HG02938 (cell line): ENCODE measurements at regions not wholly inside any gene's neighbourhood (a gene's known extent, or its start where the extent isn't known, plus 50 kb on each side); places are given as distances from the start of the nearest gene placed in this dataset.

ENCODE experiments used
- ATAC-seq: cut with Tn5 transposase; IDR thresholded peaks from one replicate; pipeline ENCODE4 v1.9.1; 2021; ENCODE audit warnings: mild to moderate bottlenecking, moderate library complexity; ENCODE audit not compliant: unreplicated experiment

GRCh38 chrX:23223169-23223568 is 111.5 kb upstream of the PTCHD1 start:
- no peak for ATAC-seq

DNA sequence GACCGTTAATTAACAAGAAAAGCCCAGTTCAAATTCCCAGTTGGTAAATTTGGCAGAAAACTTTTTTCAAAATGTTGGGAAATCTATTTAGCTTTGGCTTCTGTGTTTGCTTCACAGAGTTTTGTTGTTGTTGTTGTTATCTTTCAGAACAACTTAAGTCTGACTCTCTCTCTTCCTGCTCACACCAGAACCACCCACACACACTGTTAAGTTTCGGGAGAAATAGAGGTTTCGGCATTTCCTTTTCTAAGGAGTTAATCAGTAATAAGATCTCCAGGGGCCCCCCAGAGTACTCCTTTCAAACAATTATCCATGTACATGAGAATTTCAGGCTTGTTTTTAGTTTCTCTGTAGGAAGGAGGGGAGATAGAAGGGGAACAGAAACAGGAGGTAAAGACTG is 106.2 kb upstream of the PTCHD1 start:
- ATAC-seq = no peak

DNA sequence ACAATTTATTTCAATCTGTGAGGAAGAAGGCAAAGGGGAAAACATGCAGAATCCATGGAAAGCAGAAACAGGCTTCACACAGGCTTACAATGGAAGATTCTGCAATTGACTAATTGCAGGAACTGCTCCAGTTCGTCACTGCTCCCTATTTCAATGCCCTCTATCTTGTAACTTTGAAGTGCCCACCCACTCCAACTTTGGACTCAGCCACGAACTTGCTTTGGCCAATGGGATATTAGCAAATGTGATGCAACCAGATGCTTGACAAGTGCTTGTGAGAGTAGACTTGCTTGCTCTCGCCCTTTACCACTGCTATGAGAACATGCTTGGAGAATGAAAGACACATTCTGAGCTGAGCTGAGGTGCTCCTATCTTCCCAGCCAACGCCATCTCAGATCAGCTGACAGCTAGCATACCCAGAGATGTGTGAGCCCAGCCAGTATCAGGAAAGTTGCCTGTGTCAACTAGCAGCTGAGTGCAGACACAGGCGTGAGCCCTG is 105.7 kb upstream of the PTCHD1 start:
- ATAC-seq = no peak

DNA sequence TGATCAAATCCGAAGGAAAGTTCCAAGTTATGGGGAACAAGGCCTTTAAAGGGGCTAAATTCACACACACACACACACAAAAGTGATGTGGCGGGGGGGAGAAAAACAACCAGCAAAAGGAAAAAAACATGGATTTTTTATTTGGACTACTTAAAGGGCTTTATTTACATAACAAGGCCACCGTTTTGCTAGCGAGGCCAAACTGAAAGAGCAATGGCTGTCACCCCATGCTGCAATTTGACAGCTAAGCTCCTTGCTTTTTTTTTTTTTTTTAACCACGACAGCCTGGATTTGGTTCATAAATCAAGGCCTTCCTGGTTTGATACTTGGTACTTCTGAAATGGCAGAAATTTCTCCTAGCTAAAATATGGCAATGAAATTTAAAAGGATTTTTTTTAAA is 99.6 kb upstream of the PTCHD1 start:
- ATAC-seq = no peak

- no peak for ATAC-seq
These were observed 88.6 kb upstream of the PTCHD1 start for GRCh38 chrX:23246001-23246400.

GRCh38 chrX:23248187-23248586 is 86.5 kb upstream of the PTCHD1 start:
- no peak for ATAC-seq

DNA sequence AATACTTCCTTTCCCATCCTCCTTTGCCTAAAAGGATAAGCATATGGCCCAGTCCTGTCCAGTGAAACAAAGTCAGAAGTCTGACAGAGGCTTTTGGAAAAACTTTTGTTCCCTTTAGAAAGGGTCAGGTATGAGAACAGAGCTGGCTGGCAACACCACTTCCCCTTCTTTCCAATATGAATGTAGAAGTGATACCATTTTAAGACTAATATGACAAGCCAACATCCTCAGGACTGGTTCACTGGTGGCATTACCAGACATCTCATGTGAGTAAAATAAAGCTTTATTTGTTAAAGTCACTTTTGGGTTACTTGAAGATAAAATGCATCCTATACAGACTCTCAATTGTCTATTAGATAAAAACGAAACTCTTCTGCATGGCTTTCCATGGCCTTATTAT is 83.6 kb upstream of the PTCHD1 start:
- ATAC-seq = no peak

DNA sequence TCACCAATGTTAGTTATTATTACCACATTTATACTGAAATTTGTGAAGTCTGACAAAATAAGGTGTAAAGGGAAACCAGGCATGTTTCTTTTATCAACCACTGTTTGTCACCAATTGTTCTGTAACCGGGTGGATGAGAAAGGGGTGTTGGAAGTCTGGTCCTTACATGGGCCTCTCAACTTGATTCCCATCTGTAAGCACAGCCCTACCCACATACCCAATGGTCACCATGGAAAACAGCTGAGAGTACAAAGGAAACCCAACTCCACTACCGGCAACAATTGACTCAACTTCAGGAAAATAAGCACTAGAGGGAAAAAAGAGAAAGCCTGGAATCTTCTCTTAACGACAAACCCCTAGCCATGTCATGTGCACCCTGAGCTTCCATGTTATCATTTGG is 70.8 kb upstream of the PTCHD1 start:
- no peak for ATAC-seq

DNA sequence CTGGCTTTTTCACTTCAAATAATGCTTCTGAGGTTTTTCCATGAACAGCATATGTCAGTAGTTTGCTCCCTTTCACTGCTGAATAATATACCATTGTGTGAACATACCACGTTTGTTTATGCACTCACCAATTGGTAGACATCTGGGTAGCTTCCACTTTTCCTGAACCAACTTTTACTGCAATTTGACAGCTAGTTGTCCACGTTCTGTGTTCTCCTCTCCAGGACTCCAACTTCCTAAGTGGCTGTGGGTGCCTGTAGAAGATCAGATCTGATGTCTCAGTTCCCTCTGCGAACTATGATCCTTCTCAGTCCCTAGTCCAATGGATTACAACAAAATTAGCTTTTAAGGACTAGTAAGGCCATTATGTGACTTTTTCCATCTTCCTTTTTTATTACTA is 64.7 kb upstream of the PTCHD1 start:
- ATAC-seq = no peak

DNA sequence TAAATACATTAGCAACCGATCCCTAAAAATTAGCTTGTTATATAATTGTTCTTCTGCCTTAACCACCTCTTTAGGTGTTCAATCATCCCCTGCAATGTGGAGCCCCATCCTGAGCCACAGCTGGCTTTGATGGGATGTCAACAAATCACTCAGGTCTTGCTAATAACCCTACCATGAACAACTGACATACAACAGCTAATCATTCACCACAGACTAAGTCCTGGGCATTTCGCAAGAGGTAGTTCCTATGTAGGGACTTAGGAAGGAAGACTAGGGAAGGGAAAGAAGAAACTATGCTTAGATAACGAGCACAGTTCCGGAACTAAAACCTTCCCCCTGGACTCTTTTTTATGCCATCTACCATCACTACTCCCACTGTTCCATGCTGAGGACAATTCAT is 63.6 kb upstream of the PTCHD1 start:
- ATAC-seq = no peak

DNA sequence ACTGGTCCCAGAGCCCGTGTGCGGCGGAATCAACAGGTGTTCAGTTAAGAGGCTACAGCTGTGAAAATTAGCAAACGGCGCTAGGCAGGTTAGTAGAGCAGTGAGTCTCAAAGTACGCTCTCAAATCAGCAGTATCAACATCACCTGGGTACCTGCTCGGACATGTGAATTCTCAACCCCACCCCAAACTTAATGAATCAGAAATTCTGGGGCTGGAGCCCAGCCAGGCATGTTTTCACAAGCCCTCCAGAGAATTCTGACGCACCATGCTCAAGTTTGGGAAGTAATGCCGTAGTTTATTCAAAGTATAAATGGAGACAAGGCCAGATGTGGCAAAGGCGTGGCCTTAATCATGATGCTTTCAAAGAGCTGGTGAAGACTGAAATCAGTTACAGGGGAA is 58.2 kb upstream of the PTCHD1 start:
- no peak for ATAC-seq
